ENCODE measurements at regions not wholly inside any gene's neighbourhood (a gene's known extent, or its start where the extent isn't known, plus 50 kb on each side); places are given as distances from the start of the nearest gene placed in this dataset.

- Histone ChIP-seq H3K79me2 (ENCODE audit: control insufficient read depth, insufficient read depth, low read length, unreplicated experiment) (no peaks in the 10 kb centered on the region), H3K4me3 (ENCODE audit: low read depth, low read length) (no peak overlapping the region), H3K36me3 (ENCODE audit: insufficient read depth, low read length) (no peaks in the 10 kb centered on the region), H2AFZ (ENCODE audit: low read length, unreplicated experiment) (no peak overlapping the region), H3K4me1 (ENCODE audit: control insufficient read depth, insufficient read depth, low read length, unreplicated experiment) (peaks cover 37% of the 10 kb centered on the region), H3K27ac (ENCODE audit: low read depth, low read length) (no peak overlapping the region), H3K27me3 (ENCODE audit: insufficient read depth, low read length) (no peaks in the 10 kb centered on the region)
Measured at GRCh38 chr14:85420707-85421106, 109.2 kb upstream of the FLRT2 start.

GRCh38 chr14:85421186-85421877, 108.6 kb upstream of the FLRT2 start:
- Histone ChIP-seq H3K4me3 (ENCODE audit: low read depth, low read length) (peak overlapping the region; percentile 45; the same call in 1 of the 2 replicates), H3K4me1 (ENCODE audit: control insufficient read depth, insufficient read depth, low read length, unreplicated experiment) (peaks cover 31% of the 10 kb centered on the region)

GRCh38 chr14:85423889-85424288, 106.1 kb upstream of the FLRT2 start:
- no peaks in the 10 kb centered on the region for H3K79me2 ChIP-seq (ENCODE audit: control insufficient read depth, insufficient read depth, low read length, unreplicated experiment)
- no peaks in the 10 kb centered on the region for H3K27me3 ChIP-seq (ENCODE audit: insufficient read depth, low read length)
- H2AFZ ChIP-seq (ENCODE audit: low read length, unreplicated experiment) = no peak overlapping the region
- no peak overlapping the region for H3K4me3 ChIP-seq (ENCODE audit: low read depth, low read length)
- H3K27ac ChIP-seq (ENCODE audit: low read depth, low read length) = no peak overlapping the region
- no peaks in the 10 kb centered on the region for H3K36me3 ChIP-seq (ENCODE audit: insufficient read depth, low read length)
- H3K4me1 ChIP-seq (ENCODE audit: control insufficient read depth, insufficient read depth, low read length, unreplicated experiment) = peaks cover 11% of the 10 kb centered on the region

More at GRCh38 chr14:85421186-85421877, 108.6 kb upstream of the FLRT2 start:
- Histone ChIP-seq H3K27me3 (ENCODE audit: insufficient read depth, low read length) (no peaks in the 10 kb centered on the region), H3K79me2 (ENCODE audit: control insufficient read depth, insufficient read depth, low read length, unreplicated experiment) (no peaks in the 10 kb centered on the region), H2AFZ (ENCODE audit: low read length, unreplicated experiment) (peak overlapping the region; percentile 75), H3K27ac (ENCODE audit: low read depth, low read length) (peak overlapping the region; percentile 35; the same call in 1 of the 2 replicates), H3K36me3 (ENCODE audit: insufficient read depth, low read length) (no peaks in the 10 kb centered on the region)

- peaks cover 11% of the 10 kb centered on the region for H3K4me1 ChIP-seq (ENCODE audit: control insufficient read depth, insufficient read depth, low read length, unreplicated experiment)
Measured at GRCh38 chr14:85425507-85425906, 104.4 kb upstream of the FLRT2 start.

GRCh38 chr14:85426068-85426935, 103.6 kb upstream of the FLRT2 start:
- no peaks in the 10 kb centered on the region for H3K79me2 ChIP-seq (ENCODE audit: control insufficient read depth, insufficient read depth, low read length, unreplicated experiment)
- no peak overlapping the region for H3K4me3 ChIP-seq (ENCODE audit: low read depth, low read length)
- H3K27me3 ChIP-seq (ENCODE audit: insufficient read depth, low read length) = no peaks in the 10 kb centered on the region
- no peak overlapping the region for H3K27ac ChIP-seq (ENCODE audit: low read depth, low read length)
- H3K36me3 ChIP-seq (ENCODE audit: insufficient read depth, low read length) = no peaks in the 10 kb centered on the region
- peaks cover 6% of the 10 kb centered on the region for H3K4me1 ChIP-seq (ENCODE audit: control insufficient read depth, insufficient read depth, low read length, unreplicated experiment)
- H2AFZ ChIP-seq (ENCODE audit: low read length, unreplicated experiment) = no peak overlapping the region

More at GRCh38 chr14:85425507-85425906, 104.4 kb upstream of the FLRT2 start:
- Histone ChIP-seq H3K4me3 (ENCODE audit: low read depth, low read length) (no peak overlapping the region), H2AFZ (ENCODE audit: low read length, unreplicated experiment) (no peak overlapping the region), H3K79me2 (ENCODE audit: control insufficient read depth, insufficient read depth, low read length, unreplicated experiment) (no peaks in the 10 kb centered on the region), H3K36me3 (ENCODE audit: insufficient read depth, low read length) (no peaks in the 10 kb centered on the region), H3K27ac (ENCODE audit: low read depth, low read length) (no peak overlapping the region), H3K27me3 (ENCODE audit: insufficient read depth, low read length) (no peaks in the 10 kb centered on the region)

GRCh38 chr14:85428926-85429325, 101.0 kb upstream of the FLRT2 start:
- Histone ChIP-seq H3K27me3 (ENCODE audit: insufficient read depth, low read length) (no peaks in the 10 kb centered on the region), H3K4me3 (ENCODE audit: low read depth, low read length) (no peak overlapping the region), H3K27ac (ENCODE audit: low read depth, low read length) (no peak overlapping the region), H3K36me3 (ENCODE audit: insufficient read depth, low read length) (no peaks in the 10 kb centered on the region), H2AFZ (ENCODE audit: low read length, unreplicated experiment) (no peak overlapping the region), H3K79me2 (ENCODE audit: control insufficient read depth, insufficient read depth, low read length, unreplicated experiment) (no peaks in the 10 kb centered on the region), H3K4me1 (ENCODE audit: control insufficient read depth, insufficient read depth, low read length, unreplicated experiment) (no peaks in the 10 kb centered on the region)

- H3K27ac ChIP-seq (ENCODE audit: low read depth, low read length) = no peak overlapping the region
- no peaks in the 10 kb centered on the region for H3K27me3 ChIP-seq (ENCODE audit: insufficient read depth, low read length)
- H3K36me3 ChIP-seq (ENCODE audit: insufficient read depth, low read length) = no peaks in the 10 kb centered on the region
- H3K4me3 ChIP-seq (ENCODE audit: low read depth, low read length) = no peak overlapping the region
- H3K79me2 ChIP-seq (ENCODE audit: control insufficient read depth, insufficient read depth, low read length, unreplicated experiment) = no peaks in the 10 kb centered on the region
- peaks cover 35% of the 10 kb centered on the region for H3K4me1 ChIP-seq (ENCODE audit: control insufficient read depth, insufficient read depth, low read length, unreplicated experiment)
- no peak overlapping the region for H2AFZ ChIP-seq (ENCODE audit: low read length, unreplicated experiment)
Measured at GRCh38 chr14:85437148-85437547, 92.8 kb upstream of the FLRT2 start.

- Histone ChIP-seq H2AFZ (ENCODE audit: low read length, unreplicated experiment) (no peak overlapping the region), H3K79me2 (ENCODE audit: control insufficient read depth, insufficient read depth, low read length, unreplicated experiment) (no peaks in the 10 kb centered on the region), H3K36me3 (ENCODE audit: insufficient read depth, low read length) (no peaks in the 10 kb centered on the region), H3K4me1 (ENCODE audit: control insufficient read depth, insufficient read depth, low read length, unreplicated experiment) (peaks cover 39% of the 10 kb centered on the region), H3K27ac (ENCODE audit: low read depth, low read length) (no peak overlapping the region), H3K4me3 (ENCODE audit: low read depth, low read length) (no peak overlapping the region), H3K27me3 (ENCODE audit: insufficient read depth, low read length) (no peaks in the 10 kb centered on the region)
Measured at GRCh38 chr14:85438001-85438400, 91.9 kb upstream of the FLRT2 start.

GRCh38 chr14:85438481-85438942, 91.4 kb upstream of the FLRT2 start:
- H3K27ac ChIP-seq (ENCODE audit: low read depth, low read length) = no peak overlapping the region
- H3K36me3 ChIP-seq (ENCODE audit: insufficient read depth, low read length) = no peaks in the 10 kb centered on the region
- no peaks in the 10 kb centered on the region for H3K79me2 ChIP-seq (ENCODE audit: control insufficient read depth, insufficient read depth, low read length, unreplicated experiment)
- H2AFZ ChIP-seq (ENCODE audit: low read length, unreplicated experiment) = no peak overlapping the region
- H3K4me3 ChIP-seq (ENCODE audit: low read depth, low read length) = no peak overlapping the region
- H3K27me3 ChIP-seq (ENCODE audit: insufficient read depth, low read length) = no peaks in the 10 kb centered on the region
- H3K4me1 ChIP-seq (ENCODE audit: control insufficient read depth, insufficient read depth, low read length, unreplicated experiment) = peaks cover 42% of the 10 kb centered on the region

- Histone ChIP-seq H3K27ac (ENCODE audit: low read depth, low read length) (peak overlapping the region; percentile 26), H3K4me1 (ENCODE audit: control insufficient read depth, insufficient read depth, low read length, unreplicated experiment) (peaks cover 47% of the 10 kb centered on the region), H2AFZ (ENCODE audit: low read length, unreplicated experiment) (no peak overlapping the region), H3K36me3 (ENCODE audit: insufficient read depth, low read length) (no peaks in the 10 kb centered on the region), H3K27me3 (ENCODE audit: insufficient read depth, low read length) (no peaks in the 10 kb centered on the region), H3K79me2 (ENCODE audit: control insufficient read depth, insufficient read depth, low read length, unreplicated experiment) (no peaks in the 10 kb centered on the region), H3K4me3 (ENCODE audit: low read depth, low read length) (no peak overlapping the region)
Measured at GRCh38 chr14:85439696-85440328, 90.1 kb upstream of the FLRT2 start.

All from ACC112 (cell line).